Gastroesophageal sphincter (tissue), 3 donors: ENCODE measurements at regions not wholly inside any gene's neighbourhood (a gene's known extent, or its start where the extent isn't known, plus 50 kb on each side); places are given as distances from the start of the nearest gene placed in this dataset.

Experiments
- CTCF ChIP-seq, 4 experiments: fragments of 200-600 bp in 2 of 4; fragments of 450-650 bp in 2 of 4; sonication (generic) in 1 of 4; IDR thresholded peaks; one replicate each; pipeline ENCODE4 v1.5.1; 2017 to 2019; ENCODE audit warnings: antibody characterized with exemption in 4 of 4, mild to moderate bottlenecking in 2 of 4, moderate library complexity in 2 of 4
- EP300 ChIP-seq: sonication (generic); formaldehyde crosslinking; IDR thresholded peaks from one replicate; pipeline ENCODE4 v1.6.1; 2017; ENCODE audit warnings: antibody characterized with exemption, mild to moderate bottlenecking
- POLR2A ChIP-seq, 2 donors: fragments of 450-650 bp; IDR thresholded peaks; one replicate each; pipeline ENCODE4 v1.6.1; 2017; ENCODE audit warnings: antibody characterized with exemption in 2 of 2, mild to moderate bottlenecking in 2 of 2, moderate library complexity in 1 of 2
- POLR2AphosphoS5 ChIP-seq: sonication (generic); formaldehyde crosslinking; IDR thresholded peaks from one replicate; pipeline ENCODE4 v1.6.1; 2017; ENCODE audit warnings: antibody characterized with exemption

- no peak for TF ChIP-seq CTCF (IDR thresholded peaks at IDR 0.05)
- TF ChIP-seq EP300, result no peak
- TF ChIP-seq POLR2AphosphoS5, result no peak
- no peak for TF ChIP-seq POLR2A (IDR thresholded peaks at IDR 0.05)
Observed at GRCh38 chr4:83864097-83864817, 328.3 kb downstream of the GPAT3 start.
